ENCODE measurements at regions not wholly inside any gene's neighbourhood (a gene's known extent, or its start where the extent isn't known, plus 50 kb on each side); places are given as distances from the start of the nearest gene placed in this dataset.

DNA sequence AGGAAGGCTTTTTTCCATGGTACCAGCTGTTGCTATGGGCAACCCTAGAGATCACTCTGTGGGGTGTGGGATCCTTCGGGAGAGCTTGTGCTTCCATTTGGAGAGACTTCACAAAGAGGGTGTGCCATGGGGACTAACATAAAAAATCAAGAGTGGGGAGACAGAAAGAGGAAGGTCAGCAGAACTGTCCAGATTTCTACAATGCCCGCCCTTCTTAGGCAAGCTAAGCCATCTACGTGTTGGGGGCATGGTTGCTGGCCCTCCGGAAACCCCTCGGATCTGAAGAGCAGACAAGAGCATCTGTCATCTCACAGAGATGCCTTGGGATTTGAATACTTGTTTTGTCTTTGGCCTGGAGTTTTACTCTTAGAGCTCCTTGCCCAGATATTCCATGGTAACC lies 83.9 kb upstream of the ZNF648 start:
- Histone ChIP-seq H3K56ac (ENCODE audit: insufficient read length, low read depth, low read length) (no peak overlapping the region), H4K5ac (ENCODE audit: insufficient read length, low read depth, low read length) (no peak overlapping the region), H4K91ac (ENCODE audit: insufficient read length, low read depth, low read length) (no peak overlapping the region), H2AFZ (ENCODE audit: low read length) (no peak overlapping the region), H3K4me2 (ENCODE audit: insufficient read depth, insufficient read length, low read length) (no peak overlapping the region), H4K8ac (replicated peaks; ENCODE audit: insufficient read length, low read depth, low read length) (no peak overlapping the region), H3K4ac (ENCODE audit: low read depth, low read length) (no peak overlapping the region), H3K9me3 (ENCODE audit: control insufficient read depth, low read depth, low read length) (no peaks in the 10 kb centered on the region), H3K14ac (ENCODE audit: insufficient read depth, low read length) (no peak overlapping the region), H2BK5ac (ENCODE audit: insufficient read length, low read length) (no peak overlapping the region), H3T11ph (ENCODE audit: low read length) (no peak overlapping the region), H4K20me1 (ENCODE audit: control insufficient read depth, insufficient read depth, insufficient read length) (no peaks in the 10 kb centered on the region), H3K4me1 (ENCODE audit: insufficient read depth, low read length) (no peaks in the 10 kb centered on the region), H2BK15ac (ENCODE audit: low read depth, low read length) (no peak overlapping the region), H2AK5ac (ENCODE audit: insufficient read length, low read length) (no peak overlapping the region), H3K79me2 (ENCODE audit: insufficient read depth, low read length) (no peaks in the 10 kb centered on the region), H3K79me1 (ENCODE audit: insufficient read depth, low read depth, low read length, poor library complexity, severe bottlenecking) (no peaks in the 10 kb centered on the region), H3K23ac (ENCODE audit: insufficient read length, low read depth, low read length) (no peak overlapping the region), H3K27me3 (ENCODE audit: insufficient read depth, low read length) (no peaks in the 10 kb centered on the region), H3K18ac (ENCODE audit: insufficient read length, low read depth, low read length) (no peak overlapping the region), H2BK20ac (ENCODE audit: low read depth, low read length, poor library complexity, severe bottlenecking) (no peak overlapping the region), H3K27ac (ENCODE audit: insufficient read length, low read depth, low read length) (no peak overlapping the region), H2BK12ac (ENCODE audit: insufficient read length, low read depth, low read length) (no peak overlapping the region), H3K9ac (ENCODE audit: extremely low read depth, insufficient read length, low read length) (no peak overlapping the region), H3K23me2 (ENCODE audit: insufficient read length, low read depth, low read length, poor library complexity, severe bottlenecking) (no peaks in the 10 kb centered on the region), H2BK120ac (ENCODE audit: low read depth, low read length, poor library complexity, severe bottlenecking) (no peak overlapping the region)
- H3K9me3 Mint-ChIP-seq, result no peaks in the 10 kb centered on the region
- TF ChIP-seq, protein P1, sequence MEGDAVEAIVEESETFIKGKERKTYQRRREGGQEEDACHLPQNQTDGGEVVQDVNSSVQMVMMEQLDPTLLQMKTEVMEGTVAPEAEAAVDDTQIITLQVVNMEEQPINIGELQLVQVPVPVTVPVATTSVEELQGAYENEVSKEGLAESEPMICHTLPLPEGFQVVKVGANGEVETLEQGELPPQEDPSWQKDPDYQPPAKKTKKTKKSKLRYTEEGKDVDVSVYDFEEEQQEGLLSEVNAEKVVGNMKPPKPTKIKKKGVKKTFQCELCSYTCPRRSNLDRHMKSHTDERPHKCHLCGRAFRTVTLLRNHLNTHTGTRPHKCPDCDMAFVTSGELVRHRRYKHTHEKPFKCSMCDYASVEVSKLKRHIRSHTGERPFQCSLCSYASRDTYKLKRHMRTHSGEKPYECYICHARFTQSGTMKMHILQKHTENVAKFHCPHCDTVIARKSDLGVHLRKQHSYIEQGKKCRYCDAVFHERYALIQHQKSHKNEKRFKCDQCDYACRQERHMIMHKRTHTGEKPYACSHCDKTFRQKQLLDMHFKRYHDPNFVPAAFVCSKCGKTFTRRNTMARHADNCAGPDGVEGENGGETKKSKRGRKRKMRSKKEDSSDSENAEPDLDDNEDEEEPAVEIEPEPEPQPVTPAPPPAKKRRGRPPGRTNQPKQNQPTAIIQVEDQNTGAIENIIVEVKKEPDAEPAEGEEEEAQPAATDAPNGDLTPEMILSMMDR (conservative IDR thresholded peaks at IDR 0.05), result no peak
- H3K4me3 Mint-ChIP-seq, result no peak overlapping the region
- H3K4me1 Mint-ChIP-seq, result peaks cover 17 to 29% of the 10 kb centered on the region in 2 experiments
- no CpG with 5 or more reads among the region's 5 CpGs for WGBS (ENCODE audit: extremely low coverage, insufficient read length, low lambda C conversion rate)
- DNase-seq, result no peak
- H3K27ac Mint-ChIP-seq, result no peak overlapping the region
- no peaks in the 10 kb centered on the region; the same call in 1 of the 2 replicates for H3K27me3 Mint-ChIP-seq (ENCODE audit: low read depth)
- no peaks in the 10 kb centered on the region for H3K36me3 Mint-ChIP-seq (ENCODE audit: insufficient read depth in 1 of 3, low read depth in 3 of 3)

Measured in H9 (cell line).